ENCODE measurements at regions not wholly inside any gene's neighbourhood (a gene's known extent, or its start where the extent isn't known, plus 50 kb on each side); places are given as distances from the start of the nearest gene placed in this dataset.

DNA sequence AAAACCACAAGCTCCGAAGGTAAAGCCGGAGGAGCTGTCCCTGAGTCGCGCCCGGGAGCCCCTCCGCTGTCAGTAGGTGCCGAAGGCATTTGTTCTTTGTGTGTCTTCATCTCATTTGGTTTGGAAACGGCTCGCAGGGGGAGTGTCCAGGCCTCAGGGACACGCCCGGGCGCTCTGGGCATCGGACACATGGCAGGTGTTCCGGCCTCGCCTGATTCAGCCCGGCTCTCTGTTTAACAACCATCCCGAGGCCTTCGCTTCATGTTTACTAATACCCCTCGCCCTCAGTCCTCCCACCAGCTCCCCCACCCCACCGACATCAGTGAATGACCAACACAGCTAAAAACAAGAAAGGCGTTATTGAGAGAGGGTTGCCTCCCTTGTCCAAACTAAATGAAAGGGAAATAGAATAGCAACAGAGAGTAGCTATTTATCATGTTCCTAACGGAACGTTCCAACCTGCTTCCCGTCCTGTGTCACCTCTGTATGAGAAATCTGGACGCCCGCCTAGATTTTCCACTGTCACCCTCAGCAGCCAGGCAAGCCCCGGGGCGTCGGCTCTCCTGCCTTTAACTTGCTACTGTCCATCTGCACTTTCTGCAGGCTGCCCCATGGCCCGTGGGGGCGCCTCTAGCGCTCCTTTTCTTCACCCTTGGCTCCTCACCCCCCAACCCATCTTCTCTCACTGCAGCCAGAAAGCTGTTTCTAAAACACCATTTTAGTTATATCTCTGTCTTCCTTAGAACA is 73.9 kb downstream of the MYCN start:
- H3K9me3 ChIP-seq (ENCODE audit: severe bottlenecking): no peaks in the 10 kb centered on the region
- TF ChIP-seq, protein P1, sequence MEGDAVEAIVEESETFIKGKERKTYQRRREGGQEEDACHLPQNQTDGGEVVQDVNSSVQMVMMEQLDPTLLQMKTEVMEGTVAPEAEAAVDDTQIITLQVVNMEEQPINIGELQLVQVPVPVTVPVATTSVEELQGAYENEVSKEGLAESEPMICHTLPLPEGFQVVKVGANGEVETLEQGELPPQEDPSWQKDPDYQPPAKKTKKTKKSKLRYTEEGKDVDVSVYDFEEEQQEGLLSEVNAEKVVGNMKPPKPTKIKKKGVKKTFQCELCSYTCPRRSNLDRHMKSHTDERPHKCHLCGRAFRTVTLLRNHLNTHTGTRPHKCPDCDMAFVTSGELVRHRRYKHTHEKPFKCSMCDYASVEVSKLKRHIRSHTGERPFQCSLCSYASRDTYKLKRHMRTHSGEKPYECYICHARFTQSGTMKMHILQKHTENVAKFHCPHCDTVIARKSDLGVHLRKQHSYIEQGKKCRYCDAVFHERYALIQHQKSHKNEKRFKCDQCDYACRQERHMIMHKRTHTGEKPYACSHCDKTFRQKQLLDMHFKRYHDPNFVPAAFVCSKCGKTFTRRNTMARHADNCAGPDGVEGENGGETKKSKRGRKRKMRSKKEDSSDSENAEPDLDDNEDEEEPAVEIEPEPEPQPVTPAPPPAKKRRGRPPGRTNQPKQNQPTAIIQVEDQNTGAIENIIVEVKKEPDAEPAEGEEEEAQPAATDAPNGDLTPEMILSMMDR (IDR thresholded peaks at IDR 0.05; ENCODE audit: poor library complexity, severe bottlenecking): no peak
- no peaks in the 10 kb centered on the region for H3K4me1 ChIP-seq (ENCODE audit: insufficient read depth, poor library complexity, severe bottlenecking)
- peaks cover 6% of the 10 kb centered on the region for H3K27me3 ChIP-seq (ENCODE audit: insufficient read depth, poor library complexity, severe bottlenecking)
- H3K27ac ChIP-seq (ENCODE audit: poor library complexity, severe bottlenecking): no peak overlapping the region
- H3K36me3 ChIP-seq (ENCODE audit: low read depth): no peaks in the 10 kb centered on the region
- no peak overlapping the region for H3K4me3 ChIP-seq (ENCODE audit: severe bottlenecking)
- no peak for ATAC-seq (ENCODE audit: low read depth)
- DNase-seq (ENCODE audit: low spot score): no peak

DNA sequence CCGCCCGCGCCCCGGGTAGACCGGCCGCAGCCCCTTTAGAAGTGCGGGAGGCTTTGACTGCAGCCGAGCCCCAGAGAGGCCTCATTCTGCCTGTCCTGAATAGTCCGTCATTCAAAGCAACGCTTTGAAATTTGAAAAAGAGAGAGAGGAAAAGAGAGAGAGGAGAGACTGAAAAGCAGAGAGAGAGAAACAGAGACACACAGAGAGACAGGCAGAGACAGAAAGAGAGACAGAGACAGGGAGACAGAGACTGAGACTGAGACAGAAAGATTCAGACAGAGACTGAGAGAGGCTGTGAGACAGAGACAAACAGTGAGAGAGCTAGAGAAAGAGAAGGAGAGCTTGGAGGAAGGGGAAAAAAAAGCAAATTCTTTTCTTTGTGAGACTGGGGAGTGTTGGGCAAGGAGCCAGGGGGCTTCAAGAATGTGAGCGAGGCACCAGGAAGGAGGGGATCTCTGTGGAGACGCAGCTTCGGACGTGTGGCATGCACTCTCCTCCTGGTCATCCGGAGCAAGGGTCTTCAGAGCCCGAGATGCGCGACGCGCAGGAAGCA is 73.1 kb downstream of the MYCN start:
- Histone ChIP-seq H3K27me3 (ENCODE audit: insufficient read depth, poor library complexity, severe bottlenecking) (peaks cover 6% of the 10 kb centered on the region), H3K27ac (ENCODE audit: poor library complexity, severe bottlenecking) (no peak overlapping the region), H3K9me3 (ENCODE audit: severe bottlenecking) (no peaks in the 10 kb centered on the region), H3K36me3 (ENCODE audit: low read depth) (no peaks in the 10 kb centered on the region), H3K4me3 (ENCODE audit: severe bottlenecking) (no peak overlapping the region), H3K4me1 (ENCODE audit: insufficient read depth, poor library complexity, severe bottlenecking) (no peaks in the 10 kb centered on the region)
- TF ChIP-seq, protein P1 (IDR thresholded peaks at IDR 0.05; ENCODE audit: poor library complexity, severe bottlenecking): no peak
- DNase-seq (ENCODE audit: low spot score) (no peak), ATAC-seq (ENCODE audit: low read depth) (no peak)

DNA sequence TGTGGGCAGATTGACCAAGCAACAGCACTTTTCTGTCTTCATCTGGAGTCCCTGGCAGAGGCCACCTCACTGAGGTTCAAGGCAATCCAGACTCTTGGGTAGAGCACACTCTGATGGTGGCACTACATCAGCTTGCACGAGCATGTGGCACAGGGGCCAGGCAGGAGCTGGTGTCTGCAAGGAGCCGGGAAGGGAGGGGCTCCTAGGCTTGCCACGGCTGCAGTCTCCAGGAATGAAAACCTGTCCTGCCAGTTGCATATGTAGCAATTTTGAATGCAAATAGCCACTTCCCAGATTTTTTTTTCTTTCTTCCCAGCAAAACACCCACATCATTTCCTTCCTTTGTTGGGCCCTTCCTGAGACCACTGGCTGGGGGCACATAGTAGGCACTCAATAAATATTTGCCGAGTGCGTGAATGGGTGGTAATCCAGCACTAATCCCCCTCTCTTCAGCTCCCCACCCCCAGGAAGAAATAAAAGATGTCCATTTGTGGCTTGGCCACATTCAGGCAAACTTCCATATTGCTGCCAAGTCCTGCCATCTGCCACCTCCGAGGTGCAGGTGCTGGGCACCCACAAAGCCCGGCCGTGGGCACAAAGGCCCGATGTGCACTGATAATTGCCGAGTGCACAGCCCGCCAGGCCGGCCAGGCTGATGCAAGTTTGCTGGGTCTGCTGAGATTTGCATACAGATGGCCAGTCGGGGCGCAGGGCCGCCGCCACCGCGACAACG is 72.4 kb downstream of the MYCN start:
- Histone ChIP-seq H3K27ac (ENCODE audit: poor library complexity, severe bottlenecking) (no peak overlapping the region), H3K9me3 (ENCODE audit: severe bottlenecking) (no peaks in the 10 kb centered on the region), H3K36me3 (ENCODE audit: low read depth) (no peaks in the 10 kb centered on the region), H3K27me3 (ENCODE audit: insufficient read depth, poor library complexity, severe bottlenecking) (peaks cover 6% of the 10 kb centered on the region), H3K4me1 (ENCODE audit: insufficient read depth, poor library complexity, severe bottlenecking) (no peaks in the 10 kb centered on the region), H3K4me3 (ENCODE audit: severe bottlenecking) (no peak overlapping the region)
- DNase-seq (ENCODE audit: low spot score): no peak
- TF ChIP-seq, protein P1 (IDR thresholded peaks at IDR 0.05; ENCODE audit: poor library complexity, severe bottlenecking): no peak
- peak; percentile 44; the same call in 1 of the 3 replicates for ATAC-seq (ENCODE audit: low read depth)

DNA sequence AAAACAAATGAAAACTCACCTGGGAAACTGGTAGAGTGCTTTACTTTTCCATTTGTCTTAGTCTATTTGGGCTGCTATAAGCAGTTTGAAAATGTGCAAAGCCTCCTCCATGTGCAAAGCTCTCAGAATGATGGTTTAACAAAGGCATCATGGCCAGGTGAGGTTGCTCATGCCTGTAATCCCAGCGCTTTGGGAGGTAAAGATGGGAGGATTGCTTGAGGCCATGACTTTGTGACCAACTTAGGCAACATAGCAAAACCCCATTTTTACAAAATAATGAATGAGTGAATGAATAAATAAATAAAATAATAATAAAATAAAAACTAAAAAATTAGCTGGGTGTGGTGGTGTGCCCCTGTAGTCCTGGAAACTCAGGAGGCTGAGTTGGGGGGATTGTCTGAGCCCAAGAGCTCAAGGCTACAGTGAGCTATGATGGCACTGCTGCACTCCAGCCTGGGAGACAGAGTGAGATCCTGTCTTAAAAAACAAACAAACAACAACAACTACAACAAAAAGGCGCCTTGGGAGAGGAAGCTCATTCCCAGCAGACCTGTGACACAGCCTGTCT is 71.8 kb downstream of the MYCN start:
- TF ChIP-seq, protein P1 (IDR thresholded peaks at IDR 0.05; ENCODE audit: poor library complexity, severe bottlenecking): no peak
- ATAC-seq (ENCODE audit: low read depth) (no peak), DNase-seq (ENCODE audit: low spot score) (no peak)
- no peak overlapping the region for H3K27ac ChIP-seq (ENCODE audit: poor library complexity, severe bottlenecking)
- H3K9me3 ChIP-seq (ENCODE audit: severe bottlenecking): no peaks in the 10 kb centered on the region
- peaks cover 6% of the 10 kb centered on the region for H3K27me3 ChIP-seq (ENCODE audit: insufficient read depth, poor library complexity, severe bottlenecking)
- H3K36me3 ChIP-seq (ENCODE audit: low read depth): no peaks in the 10 kb centered on the region
- no peaks in the 10 kb centered on the region for H3K4me1 ChIP-seq (ENCODE audit: insufficient read depth, poor library complexity, severe bottlenecking)
- H3K4me3 ChIP-seq (ENCODE audit: severe bottlenecking): no peak overlapping the region

All from RWPE2 (cell line).